SKM-1 treated with dmso at 0.1 percent for 144 hours (cell line): ENCODE measurements at regions not wholly inside any gene's neighbourhood (a gene's known extent, or its start where the extent isn't known, plus 50 kb on each side); places are given as distances from the start of the nearest gene placed in this dataset.

Source experiments
- DNase-seq: peaks from one replicate; lab custom pipeline; 2025; ENCODE audit not compliant: unreplicated experiment; lab: John Stamatoyannopoulos, UW

DNA sequence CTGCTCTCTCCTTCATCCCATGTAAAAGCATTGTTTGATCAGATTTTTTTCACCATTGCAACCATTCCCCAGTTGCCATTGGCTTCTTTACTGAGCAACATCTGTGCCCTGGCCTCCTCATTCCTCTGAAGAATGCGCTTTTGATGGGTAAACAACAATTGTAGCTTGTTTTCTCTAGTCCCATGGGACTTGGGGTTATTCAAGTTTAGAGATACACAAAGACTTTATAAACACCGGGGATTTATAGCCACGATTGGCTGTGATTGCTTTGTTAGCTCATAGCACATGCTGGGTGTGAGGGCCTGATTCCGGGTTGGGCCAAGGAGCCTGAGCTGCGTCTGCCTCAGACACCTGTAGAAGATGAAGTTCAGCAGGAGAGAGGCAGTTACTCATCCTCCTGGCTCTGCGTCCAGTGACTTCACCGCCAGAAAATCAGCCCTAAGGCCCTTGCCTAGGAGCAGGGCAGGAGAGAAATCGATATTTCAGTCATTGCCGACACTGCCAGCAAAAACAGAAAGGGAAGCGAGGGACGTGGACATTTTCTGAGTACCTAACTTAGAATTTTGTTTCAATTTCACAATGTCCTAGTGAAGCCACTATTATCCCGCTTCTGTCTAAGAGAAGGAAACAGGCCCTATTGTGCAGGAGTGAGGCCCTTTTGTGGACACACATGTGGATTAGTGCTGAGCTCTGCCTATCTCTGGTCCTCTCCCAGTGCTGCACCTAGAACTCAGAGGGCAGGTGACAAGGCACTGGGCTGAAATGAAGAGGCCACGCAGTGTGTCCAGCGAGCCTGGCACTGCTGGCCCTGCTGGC lies 159.8 kb upstream of the USP24 start:
- no peak for DNase-seq

DNA sequence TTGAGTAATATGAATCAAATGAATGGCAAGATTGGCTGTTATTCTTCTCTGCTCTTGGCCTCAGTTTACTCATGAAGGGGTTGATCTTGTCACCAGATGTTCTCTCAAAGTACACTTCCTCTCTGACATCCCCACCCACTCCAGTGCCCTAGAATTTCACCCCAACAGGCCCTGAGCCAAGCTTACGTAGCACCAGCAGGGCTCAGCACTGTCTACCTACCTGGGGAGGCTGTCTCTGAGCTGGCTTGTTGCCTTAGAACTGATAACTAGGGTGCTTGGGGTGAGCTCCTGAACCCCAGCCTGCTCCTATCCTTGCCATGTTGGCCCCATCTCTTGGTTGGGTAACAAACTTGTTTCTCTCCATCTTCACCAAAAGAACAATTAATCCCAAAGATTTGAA lies 159.1 kb upstream of the USP24 start:
- no peak for DNase-seq

DNA sequence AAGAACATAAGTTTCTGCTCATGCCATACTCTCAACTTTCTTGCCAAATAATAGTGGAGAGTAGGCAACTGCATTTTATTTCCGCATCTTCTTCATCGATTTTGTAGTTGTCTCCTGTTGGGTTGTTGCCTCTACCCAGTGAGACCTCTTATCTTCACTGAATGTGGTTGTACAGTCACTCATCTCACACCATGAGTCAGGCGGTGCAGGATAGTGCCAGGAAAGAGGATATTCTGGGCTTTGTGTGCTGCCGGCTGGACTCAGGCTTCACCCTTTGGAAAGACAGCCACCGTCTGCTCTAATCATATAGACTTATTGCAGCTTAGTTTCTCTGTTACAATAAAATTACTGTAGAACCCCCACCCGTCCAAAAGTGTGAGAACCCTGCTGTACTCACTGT lies 154.3 kb upstream of the USP24 start:
- no peak for DNase-seq

DNA sequence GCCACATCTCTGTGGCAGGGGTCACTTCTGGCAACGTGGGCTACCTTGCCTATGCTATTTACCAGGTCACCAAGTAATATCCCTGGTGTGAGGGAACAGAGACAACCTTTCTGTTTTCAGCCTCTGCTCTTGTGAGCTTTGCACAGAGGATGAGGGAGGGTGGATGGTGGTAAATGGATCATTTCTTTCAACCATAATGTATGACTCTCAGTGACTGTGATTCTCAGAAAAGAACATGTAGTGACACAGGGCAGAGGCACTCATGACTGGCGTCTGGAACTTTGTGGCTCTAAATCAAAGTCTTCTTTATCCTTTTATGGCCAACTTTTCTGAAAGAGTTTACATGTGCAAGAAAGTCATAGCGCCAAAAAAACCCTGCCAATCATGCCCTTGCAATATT lies 153.5 kb upstream of the USP24 start:
- DNase-seq, result no peak

DNA sequence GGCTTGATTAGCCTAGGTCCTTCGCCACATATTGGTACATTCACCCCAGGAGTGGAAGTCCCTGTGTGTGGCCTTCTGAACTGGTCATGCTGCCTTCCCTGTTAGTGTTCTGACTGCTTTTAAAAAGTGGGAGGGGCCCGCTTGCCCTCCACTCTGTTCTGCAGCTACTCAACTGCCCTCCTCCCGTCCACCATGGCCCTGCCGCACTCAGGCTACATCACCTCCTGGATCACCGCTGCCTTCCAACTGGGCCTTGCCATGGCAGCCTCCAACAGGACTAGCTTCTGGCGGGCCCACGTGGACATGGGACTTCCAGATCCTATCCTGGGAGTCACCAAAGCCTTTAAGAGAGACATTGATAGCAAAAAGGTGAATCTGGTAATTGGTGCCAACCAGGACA lies 152.1 kb upstream of the USP24 start:
- DNase-seq, result no peak

DNA sequence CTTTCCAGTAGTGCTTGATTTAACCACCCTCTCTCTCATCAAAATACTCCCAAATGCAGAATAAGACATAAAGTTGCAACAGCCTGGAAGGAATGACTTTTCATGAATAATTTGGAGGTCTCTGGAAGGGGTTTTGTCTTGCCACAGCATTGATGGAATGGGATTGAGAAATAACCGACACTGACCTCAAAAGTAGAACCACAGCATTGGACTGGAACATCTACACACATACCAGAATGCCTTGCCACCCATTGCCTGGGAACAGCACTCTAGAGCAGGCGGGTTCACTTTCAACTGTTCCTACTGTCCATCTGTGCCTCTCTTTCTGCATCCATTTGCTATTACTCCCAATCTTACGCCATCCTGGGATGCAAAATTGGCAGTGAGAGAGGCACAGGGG lies 149.1 kb upstream of the USP24 start:
- DNase-seq, result no peak

DNA sequence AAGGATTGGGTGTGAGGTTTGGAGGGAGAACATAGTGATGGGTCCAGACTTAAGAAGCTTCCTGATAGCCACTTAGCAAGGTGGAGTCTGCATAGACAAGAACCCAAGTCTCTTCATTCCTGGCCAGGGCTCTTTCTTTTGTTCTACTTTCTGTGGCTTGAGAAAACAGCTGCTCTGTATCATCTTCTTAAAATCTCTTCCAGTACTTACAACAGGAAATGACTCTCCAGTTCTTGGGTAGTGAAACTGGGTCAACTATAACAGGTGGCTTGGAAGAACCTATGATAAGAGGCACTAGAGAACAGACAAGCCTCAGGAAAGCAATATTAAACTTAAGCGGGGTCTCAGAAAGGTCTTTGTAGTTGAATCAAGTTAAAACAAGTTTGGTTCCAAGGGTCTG lies 148.1 kb upstream of the USP24 start:
- DNase-seq, result no peak

DNA sequence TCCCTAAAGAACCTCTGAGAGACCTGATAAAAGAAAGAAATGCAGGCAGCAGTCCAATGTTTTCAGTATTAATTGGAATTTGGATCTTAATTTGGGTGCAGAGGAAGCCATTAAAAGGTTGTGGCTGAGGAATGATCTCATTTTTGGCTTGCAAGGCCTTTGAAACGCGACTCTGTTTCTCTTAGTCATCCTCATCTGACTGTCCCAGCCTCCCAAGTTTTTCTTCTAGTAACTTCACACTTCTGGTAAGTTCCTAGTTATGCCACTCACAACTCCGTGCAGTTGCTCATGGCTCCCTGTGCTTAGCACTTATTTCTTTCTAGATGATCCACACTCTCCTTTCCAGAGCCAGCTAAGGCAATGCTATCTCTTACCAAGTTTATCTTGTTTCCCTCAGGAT lies 147.4 kb upstream of the USP24 start:
- no peak for DNase-seq

DNA sequence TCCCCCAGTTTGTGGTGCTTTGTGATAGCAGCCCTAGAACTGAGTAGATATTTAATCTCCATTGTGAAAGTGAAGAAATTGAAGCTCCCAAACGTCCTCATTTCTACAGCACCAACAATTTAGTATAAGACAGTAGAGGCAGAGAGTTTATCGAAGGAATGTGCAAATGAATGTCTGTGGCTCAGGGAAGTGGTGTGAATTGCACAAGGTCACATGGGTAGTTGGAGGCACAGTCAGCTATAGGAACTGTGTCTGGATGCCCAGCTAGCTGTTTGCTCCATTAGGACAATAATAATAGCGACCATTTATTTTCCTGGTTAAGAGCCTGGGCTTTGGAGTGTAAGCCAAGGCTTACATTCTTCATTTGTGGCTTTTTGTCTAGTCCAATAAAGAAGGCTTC lies 144.4 kb upstream of the USP24 start:
- DNase-seq, result no peak

DNA sequence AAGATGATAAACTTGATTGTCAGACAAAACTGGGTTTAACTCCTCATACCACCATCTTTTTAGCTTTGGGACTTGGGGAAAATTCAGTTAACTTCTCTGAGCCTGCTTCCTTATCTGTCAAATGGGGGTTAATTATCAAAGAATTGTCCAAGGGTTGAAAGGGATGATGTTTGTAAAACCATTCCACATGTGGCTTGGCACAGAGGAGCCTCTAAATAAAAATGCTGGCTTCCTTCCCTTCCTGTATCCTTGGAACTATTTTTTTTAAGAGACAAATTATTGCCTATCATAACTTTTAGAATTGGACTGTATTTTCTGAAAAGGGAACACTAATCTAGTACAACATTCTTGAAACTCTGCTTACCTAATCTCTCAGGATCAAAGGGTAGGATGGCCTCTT lies 143.4 kb upstream of the USP24 start:
- no peak for DNase-seq

DNA sequence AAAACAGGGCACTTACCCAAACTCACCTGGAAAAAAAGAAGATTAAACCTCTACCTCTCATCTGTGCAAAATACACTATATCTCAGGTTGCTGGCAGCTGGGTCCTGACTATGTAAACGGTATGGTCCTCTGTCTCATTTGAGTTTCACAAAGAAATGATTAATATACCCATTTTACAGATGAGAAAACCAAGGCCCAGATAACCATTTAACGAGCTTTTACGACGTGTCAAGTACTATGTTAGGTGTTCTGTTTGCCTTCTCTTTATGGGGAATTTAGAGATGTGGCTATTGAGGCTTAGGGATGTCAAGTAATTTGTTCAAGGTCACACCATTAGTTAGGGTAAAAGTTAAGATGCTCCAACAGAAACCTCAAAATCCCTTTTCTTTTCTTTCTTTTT lies 140.4 kb upstream of the USP24 start:
- no peak for DNase-seq

DNA sequence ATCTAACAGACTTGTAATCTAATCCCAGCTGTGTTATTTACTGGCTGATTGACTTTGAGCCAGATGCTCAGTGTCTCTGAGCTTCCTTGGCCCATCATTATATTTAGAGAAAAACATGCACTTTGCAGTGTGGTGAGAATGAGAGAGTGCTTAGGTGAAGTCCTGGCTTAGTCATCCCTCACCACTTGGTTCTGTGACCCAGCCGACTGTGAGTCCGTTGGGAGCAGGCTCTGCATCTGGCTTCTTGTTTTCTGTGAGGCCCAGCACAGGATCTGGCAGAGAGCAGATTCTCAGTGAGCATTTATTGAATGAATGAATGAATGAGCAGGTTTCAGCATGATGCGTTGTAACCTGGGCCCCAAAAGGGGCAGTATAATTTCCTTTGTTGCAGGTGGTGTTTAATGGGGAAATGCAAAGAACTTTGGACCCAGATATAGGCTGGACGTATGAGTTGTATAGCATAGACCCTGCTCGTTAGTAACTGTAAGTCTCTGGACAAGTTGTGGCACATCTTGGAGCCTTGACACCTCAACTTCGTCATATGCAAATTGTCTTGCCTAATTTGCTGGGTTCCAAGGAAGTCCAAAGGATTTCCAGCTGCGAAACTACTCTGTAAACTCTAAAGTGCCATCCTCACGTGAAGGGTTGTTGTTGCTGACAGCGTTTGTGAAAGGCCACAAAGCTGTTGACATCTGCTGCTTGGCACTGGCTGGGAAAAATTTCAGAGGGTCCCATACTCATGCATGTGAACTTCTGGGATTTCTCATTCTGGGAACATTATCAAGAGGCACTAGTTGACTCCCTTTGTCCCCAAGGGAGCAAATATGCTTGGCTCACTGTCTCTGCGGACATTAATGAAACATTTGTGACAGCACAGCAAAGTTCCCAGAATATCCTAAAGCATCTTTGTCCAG lies 138.8 kb upstream of the USP24 start:
- DNase-seq, result no peak

DNA sequence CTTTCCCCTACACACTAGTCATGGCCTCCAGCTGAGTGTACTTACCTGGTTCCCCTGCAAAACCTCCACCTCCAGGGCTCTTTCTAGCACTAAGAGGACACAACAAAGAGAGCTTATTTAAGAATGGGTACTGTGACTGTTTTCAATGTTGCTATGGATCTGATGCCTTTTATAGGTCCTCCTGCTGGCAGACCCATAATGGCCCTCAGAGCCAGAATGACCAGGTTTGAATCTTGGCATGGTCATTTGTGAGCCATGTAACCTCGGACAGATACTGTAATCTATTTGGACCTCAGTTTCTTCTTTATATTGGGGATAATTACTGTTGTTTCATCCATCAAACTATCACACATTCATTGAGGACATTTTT lies 137.6 kb upstream of the USP24 start:
- DNase-seq, result no peak

DNA sequence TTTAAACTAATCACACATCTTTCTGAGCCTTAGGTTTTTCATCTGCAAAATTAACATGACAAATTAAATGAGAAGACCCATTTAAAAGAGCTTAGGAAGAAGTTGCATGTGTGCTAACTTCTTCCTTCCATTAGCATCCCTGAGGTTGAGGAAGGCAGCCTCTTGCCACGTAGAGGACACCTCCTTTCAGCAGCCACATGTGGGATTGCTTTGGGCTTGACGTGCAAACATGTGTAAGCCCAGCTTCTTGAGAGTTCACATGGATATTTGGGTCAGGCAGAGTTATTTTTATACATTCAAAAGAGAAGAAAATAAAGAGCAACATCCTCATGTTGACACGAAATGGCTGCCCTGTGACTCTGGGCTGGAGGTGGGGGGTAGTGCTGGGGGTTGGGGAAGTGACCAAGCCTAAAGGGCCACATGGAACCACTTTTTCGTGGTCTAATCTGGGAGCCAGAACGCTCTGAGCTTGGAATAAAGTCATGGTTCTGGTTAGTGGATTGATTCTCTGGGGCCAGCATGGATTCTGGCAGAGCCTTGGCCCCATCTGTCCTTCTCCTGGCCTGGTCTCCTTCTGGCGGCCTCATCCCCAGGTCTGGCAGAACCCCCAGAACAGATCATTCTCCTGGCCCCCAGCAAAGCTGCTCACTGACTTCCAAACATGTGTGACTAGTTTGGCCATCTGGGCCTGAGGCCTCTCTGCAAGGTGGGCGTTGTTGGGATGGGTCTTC lies 137.1 kb upstream of the USP24 start:
- DNase-seq, result no peak

DNA sequence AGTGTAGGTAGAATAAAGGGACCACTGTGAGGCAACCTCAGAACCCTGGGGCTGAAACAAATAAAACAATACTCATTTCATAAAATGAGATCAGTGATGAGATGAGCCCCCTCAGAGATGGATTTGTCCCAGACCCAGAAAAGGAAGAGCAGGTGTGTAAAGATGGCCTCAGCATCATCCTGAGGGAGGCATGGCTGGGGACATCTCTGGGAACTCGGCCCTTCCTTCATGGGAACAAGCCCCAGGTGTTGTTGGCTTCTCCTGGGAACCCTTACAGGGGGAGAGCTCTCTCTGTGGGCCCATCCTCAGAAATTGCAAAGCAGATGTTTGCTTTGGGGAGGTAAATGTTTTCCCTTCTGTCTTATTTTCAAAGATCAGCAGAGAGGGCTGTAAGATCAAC lies 133.2 kb upstream of the USP24 start:
- no peak for DNase-seq

DNA sequence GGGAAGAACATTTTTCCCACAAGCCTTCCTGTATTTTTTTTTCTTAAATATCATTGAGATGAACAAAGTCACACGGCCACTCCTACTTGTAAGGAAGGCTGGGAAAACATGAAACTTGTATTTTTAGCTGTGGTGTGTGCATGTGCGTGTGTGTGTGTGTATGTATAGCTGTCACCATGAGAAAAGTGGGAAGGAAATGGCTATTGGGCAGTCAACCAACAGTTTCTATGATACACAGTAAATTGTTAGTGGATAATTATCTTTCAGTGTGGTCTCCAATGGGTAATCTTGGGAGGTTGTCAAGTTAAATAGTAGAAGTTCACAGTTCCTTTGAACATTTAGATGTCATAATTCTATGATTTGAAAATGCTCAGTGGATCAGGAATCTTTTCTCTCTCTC lies 132.7 kb upstream of the USP24 start:
- DNase-seq, result no peak

DNA sequence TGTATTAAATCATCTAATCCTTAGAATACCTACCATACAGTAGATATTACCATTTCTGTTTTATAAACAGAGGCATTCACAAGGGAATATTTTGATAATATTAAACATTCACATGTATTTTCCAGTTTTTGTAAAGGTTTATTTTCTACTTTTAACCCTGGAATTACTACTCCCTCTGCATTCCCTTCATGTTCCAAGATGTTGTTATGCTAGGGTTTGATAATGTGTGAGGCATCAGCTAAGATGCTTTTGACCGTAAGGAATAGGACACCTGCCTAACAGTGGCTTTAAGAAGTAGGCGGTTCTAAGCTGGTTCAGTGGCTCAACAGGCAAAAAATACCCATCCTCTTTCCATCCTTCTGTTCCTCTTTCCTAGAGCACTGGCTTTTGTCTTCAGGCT lies 131.9 kb upstream of the USP24 start:
- no peak for DNase-seq

DNA sequence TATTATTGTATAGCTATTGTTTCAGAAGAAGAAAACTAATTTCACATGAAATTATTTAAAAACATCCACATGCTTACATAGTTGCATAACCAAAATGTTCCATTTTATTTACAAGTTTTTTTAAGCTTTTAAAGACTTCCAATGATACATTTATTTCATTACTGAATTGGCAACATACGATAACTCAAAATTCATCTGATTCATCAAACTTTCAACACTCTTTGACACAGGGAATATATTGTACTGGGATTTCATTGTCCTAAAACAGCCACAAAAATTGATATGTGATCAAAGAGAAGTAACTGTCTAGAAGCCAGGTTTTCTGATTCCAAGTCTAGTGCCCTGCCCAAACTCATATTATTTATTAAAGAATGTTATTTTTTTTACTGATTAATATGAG lies 131.4 kb upstream of the USP24 start:
- no peak for DNase-seq

DNA sequence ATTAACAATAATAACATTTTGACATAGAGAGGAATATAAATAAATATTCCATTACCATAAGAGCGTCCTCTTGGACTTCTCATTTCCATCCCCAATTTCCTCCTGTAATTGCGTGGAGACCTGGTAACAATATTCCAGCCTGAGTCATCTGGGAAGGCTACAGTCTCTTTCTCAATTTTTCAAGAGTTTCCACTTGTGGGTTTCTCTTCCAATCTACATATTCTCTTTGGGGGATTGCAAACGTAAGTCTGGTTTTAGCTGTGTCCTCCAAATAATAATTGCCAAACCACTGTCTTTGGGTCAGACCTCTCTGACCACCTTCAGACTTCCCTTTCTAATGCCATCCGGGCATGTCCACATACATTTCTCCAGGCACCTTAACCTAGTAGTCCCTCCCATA lies 124.5 kb upstream of the USP24 start:
- no peak for DNase-seq

DNA sequence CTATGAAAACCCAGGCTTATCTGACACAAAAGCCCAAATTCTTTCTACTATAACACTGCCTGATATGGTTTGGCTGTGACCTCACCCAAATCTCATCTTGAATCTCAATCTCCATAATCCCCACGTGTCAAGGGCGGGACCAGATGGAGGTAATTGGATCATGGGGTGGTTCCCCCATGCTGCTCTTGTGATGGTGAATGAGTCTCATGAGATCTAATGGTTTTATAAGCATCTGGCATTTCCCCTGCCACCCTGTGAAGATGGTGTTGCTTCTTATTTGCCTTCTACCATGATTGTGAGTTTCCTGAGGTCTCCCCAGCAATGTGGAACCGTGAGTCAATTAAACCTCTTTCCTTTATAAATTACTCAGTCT lies 123.3 kb upstream of the USP24 start:
- DNase-seq, result no peak

DNA sequence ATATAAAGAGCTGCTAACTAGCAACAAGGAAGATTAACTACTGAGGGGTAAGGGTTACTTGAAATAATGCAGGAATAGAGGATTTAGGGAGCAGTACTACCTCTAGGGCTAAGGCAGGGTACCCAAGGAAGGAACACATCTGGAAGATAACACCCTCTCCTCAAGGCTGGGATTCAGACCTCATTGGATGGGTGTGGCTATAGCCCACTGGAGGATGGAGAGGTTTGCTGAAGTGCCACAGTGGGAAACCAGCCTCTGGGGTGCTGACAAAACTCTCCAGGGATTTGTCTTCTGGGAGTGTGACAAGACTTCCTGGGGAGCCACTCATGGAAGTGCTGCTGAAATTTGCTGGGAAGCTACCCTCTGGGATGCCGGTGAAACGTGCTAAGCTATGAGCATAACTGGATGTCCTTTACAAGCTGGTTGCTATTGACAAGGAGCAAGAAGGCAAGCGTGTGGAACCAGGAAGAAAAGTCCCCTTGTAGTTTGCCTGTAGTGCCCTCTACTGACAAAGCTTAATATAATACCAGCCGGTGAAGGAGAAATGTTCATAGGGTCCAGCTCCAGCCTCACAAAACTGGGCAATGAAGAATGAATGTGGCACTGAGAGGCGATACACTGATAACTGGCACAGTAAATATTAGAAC lies 122.8 kb upstream of the USP24 start:
- DNase-seq, result peak; percentile 76
